Astrocyte of the cerebellum (primary cell): ENCODE measurements at regions not wholly inside any gene's neighbourhood (a gene's known extent, or its start where the extent isn't known, plus 50 kb on each side); places are given as distances from the start of the nearest gene placed in this dataset.

Source experiments
- DNase-seq: peaks from one replicate; pipeline ENCODE4 v3.0.0-alpha.2; 2011; ENCODE audit warnings: low read depth
- H3K4me3 ChIP-seq: 2 replicates; pipeline ENCODE4 v1.5.1; 2011; ENCODE audit warnings: mild to moderate bottlenecking, low read depth, low read length, moderate library complexity
- CTCF ChIP-seq: IDR thresholded peaks from 2 replicates; pipeline ENCODE4 v1.5.1; 2012; ENCODE audit warnings: low read length, low read depth, moderate library complexity, mild to moderate bottlenecking; ENCODE audit errors: missing control alignments
- in situ Hi-C: cut with HindIII; loops from 2 replicates; pipeline ENCODE4 v1.10.0; 2017; ENCODE audit warnings: low sequenced_read_pairs

DNA sequence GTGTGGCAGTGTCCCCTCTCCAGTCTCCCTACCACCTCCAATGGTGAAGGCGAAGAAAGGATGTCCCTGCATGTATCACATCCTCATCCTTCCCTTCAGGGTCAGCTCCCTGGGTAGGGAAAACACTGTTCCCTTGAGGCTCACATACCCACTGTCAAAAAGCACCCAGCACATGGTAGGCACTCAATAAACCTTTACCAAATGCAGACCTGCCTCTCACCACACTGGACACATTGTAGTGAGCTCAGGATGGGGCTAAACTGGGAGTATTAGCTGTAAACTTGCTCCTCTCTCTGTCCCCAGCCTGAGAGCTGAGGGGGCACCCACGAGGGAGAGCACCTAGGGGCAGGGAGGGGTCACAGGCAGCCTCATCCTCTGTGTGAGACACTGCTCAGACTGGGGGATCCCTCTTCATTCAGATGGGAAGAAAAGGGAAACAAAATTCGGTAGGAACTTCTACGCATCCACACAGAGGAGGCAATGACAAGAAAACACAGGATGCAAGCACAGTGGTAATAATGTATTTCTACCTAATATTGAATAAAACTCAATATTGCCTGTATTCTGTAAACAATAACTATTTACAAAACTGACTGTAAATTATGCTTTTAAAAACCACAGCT lies 101.6 kb upstream of the TOP3B start:
- in situ Hi-C loops, result no loop called here
- no peak overlapping the region for H3K4me3 ChIP-seq
- DNase-seq, result no peak
- no peak for TF ChIP-seq CTCF

DNA sequence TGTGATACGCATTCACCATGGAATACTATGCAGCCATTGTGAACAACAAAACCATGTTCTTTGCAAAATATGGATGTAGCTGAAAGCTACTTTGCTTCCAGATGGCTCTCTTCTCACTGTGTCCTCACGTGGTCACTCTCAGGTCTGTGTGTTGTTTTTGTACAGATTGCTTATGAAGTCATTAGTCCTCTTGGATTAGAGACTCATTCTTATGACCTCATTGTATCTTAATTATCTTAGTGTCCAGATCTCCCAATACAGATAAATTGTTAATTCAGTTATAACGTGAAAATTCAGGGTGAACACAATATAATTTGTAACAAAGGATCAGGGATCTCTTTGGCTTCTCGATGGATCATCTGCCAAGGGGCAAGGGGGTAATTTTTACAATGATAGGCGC lies 100.4 kb upstream of the TOP3B start:
- no peak overlapping the region for H3K4me3 ChIP-seq
- in situ Hi-C loops, result no loop called here
- no peak for TF ChIP-seq CTCF
- DNase-seq, result no peak

- no peak for TF ChIP-seq CTCF
- no peak for DNase-seq
- H3K4me3 ChIP-seq, result no peak overlapping the region
- in situ Hi-C loops, result no loop called here
Measured at GRCh38 chr22:22082229-22082835, 99.7 kb upstream of the TOP3B start.

- in situ Hi-C loops, result no loop called here
- TF ChIP-seq CTCF, result no peak
- DNase-seq, result no peak
- H3K4me3 ChIP-seq, result no peak overlapping the region
Measured at GRCh38 chr22:22080270-22080669, 97.7 kb upstream of the TOP3B start.

GRCh38 chr22:22079404-22080148 lies 97.0 kb upstream of the TOP3B start:
- no peak for TF ChIP-seq CTCF
- in situ Hi-C loops, result no loop called here
- no peak overlapping the region for H3K4me3 ChIP-seq
- DNase-seq, result no peak

- DNase-seq, result no peak
- TF ChIP-seq CTCF, result no peak
- in situ Hi-C loops, result no loop called here
- no peak overlapping the region for H3K4me3 ChIP-seq
Measured at GRCh38 chr22:22078329-22078728, 95.7 kb upstream of the TOP3B start.
